ENCODE measurements at regions not wholly inside any gene's neighbourhood (a gene's known extent, or its start where the extent isn't known, plus 50 kb on each side); places are given as distances from the start of the nearest gene placed in this dataset.

GRCh38 chr9:31272456-31273295, 1111.8 kb upstream of the ACO1 start:
- TF ChIP-seq EP300 (IDR thresholded peaks at IDR 0.05), result no peak
- no peak for TF ChIP-seq CTCF (IDR thresholded peaks at IDR 0.05)
- no peak for TF ChIP-seq POLR2AphosphoS5 (IDR thresholded peaks at IDR 0.05)
- TF ChIP-seq POLR2A (IDR thresholded peaks at IDR 0.05; ENCODE audit: low read depth), result no peak

Measured in esophagus muscularis mucosa (tissue), 4 donors.